ENCODE measurements at regions not wholly inside any gene's neighbourhood (a gene's known extent, or its start where the extent isn't known, plus 50 kb on each side); places are given as distances from the start of the nearest gene placed in this dataset.
"Not testable (repeated sequence)": the region's sequence is repeated elsewhere in the genome, so short reads cannot be mapped to it uniquely, and the experiment has no call there.

- no peak overlapping the region for H3K27ac ChIP-seq (ENCODE audit: low read length)
- H3K4me3 ChIP-seq (ENCODE audit: low read length): no peak overlapping the region
- DNase-seq (ENCODE audit: low read depth, low spot score): no peak
- H3K9me3 ChIP-seq (ENCODE audit: control insufficient read depth, insufficient read depth, low read length): no peaks in the 10 kb centered on the region
- H3K36me3 ChIP-seq (ENCODE audit: control insufficient read depth, insufficient read depth, low read length): no peaks in the 10 kb centered on the region
- no peaks in the 10 kb centered on the region for H3K27me3 ChIP-seq (ENCODE audit: control insufficient read depth, insufficient read depth, low read length)
- H3K4me1 ChIP-seq (ENCODE audit: control insufficient read depth, insufficient read depth, low read length): 0 out of 2 replicates have a peak, but pooled peaks cover 1% of the 10 kb centered on the region
- WGBS (ENCODE audit: insufficient coverage, insufficient read length): no CpG with 5 or more reads among the region's 3 CpGs
Observed at GRCh38 chr6:156593893-156594292, 183.3 kb upstream of the ARID1B start.

- Histone ChIP-seq H3K9me3 (ENCODE audit: control insufficient read depth, insufficient read depth, low read length) (no peaks in the 10 kb centered on the region), H3K4me1 (ENCODE audit: control insufficient read depth, insufficient read depth, low read length) (no peaks in the 10 kb centered on the region), H3K27ac (ENCODE audit: low read length) (no peak overlapping the region), H3K27me3 (ENCODE audit: control insufficient read depth, insufficient read depth, low read length) (no peaks in the 10 kb centered on the region), H3K4me3 (ENCODE audit: low read length) (no peak overlapping the region), H3K36me3 (ENCODE audit: control insufficient read depth, insufficient read depth, low read length) (no peaks in the 10 kb centered on the region)
- DNase-seq (ENCODE audit: low read depth, low spot score): no peak
- WGBS (ENCODE audit: insufficient coverage, insufficient read length): no CpG with 5 or more reads among the region's 1 CpG
Observed at GRCh38 chr6:156593127-156593526, 184.1 kb upstream of the ARID1B start.

- Histone ChIP-seq H3K27ac (ENCODE audit: low read length) (no peak overlapping the region), H3K4me3 (ENCODE audit: low read length) (no peak overlapping the region), H3K4me1 (ENCODE audit: control insufficient read depth, insufficient read depth, low read length) (no peaks in the 10 kb centered on the region), H3K27me3 (ENCODE audit: control insufficient read depth, insufficient read depth, low read length) (no peaks in the 10 kb centered on the region), H3K36me3 (ENCODE audit: control insufficient read depth, insufficient read depth, low read length) (no peaks in the 10 kb centered on the region), H3K9me3 (ENCODE audit: control insufficient read depth, insufficient read depth, low read length) (no peaks in the 10 kb centered on the region)
- WGBS (ENCODE audit: insufficient coverage, insufficient read length): no CpG with 5 or more reads among the region's 6 CpGs
- DNase-seq (ENCODE audit: low read depth, low spot score): no peak
Observed at GRCh38 chr6:156590482-156590881, 186.7 kb upstream of the ARID1B start.

- Histone ChIP-seq H3K27me3 (ENCODE audit: control insufficient read depth, insufficient read depth, low read length) (no peaks in the 10 kb centered on the region), H3K36me3 (ENCODE audit: control insufficient read depth, insufficient read depth, low read length) (no peaks in the 10 kb centered on the region), H3K9me3 (ENCODE audit: control insufficient read depth, insufficient read depth, low read length) (no peaks in the 10 kb centered on the region), H3K4me3 (ENCODE audit: low read length) (no peak overlapping the region), H3K27ac (ENCODE audit: low read length) (no peak overlapping the region), H3K4me1 (ENCODE audit: control insufficient read depth, insufficient read depth, low read length) (no peaks in the 10 kb centered on the region)
- no CpG with 5 or more reads among the region's 1 CpG for WGBS (ENCODE audit: insufficient coverage, insufficient read length)
- no peak for DNase-seq (ENCODE audit: low read depth, low spot score)
Observed at GRCh38 chr6:156589281-156589680, 187.9 kb upstream of the ARID1B start.

- H3K4me3 ChIP-seq (ENCODE audit: low read length): no peak overlapping the region
Observed at GRCh38 chr6:156587751-156588301, 189.4 kb upstream of the ARID1B start.

GRCh38 chr6:156587071-156587470, 190.1 kb upstream of the ARID1B start:
- H3K4me3 ChIP-seq (ENCODE audit: low read length): no peak overlapping the region
- no peak for DNase-seq (ENCODE audit: low read depth, low spot score)
- H3K27me3 ChIP-seq (ENCODE audit: control insufficient read depth, insufficient read depth, low read length): no peaks in the 10 kb centered on the region
- no peaks in the 10 kb centered on the region for H3K36me3 ChIP-seq (ENCODE audit: control insufficient read depth, insufficient read depth, low read length)
- no peak overlapping the region for H3K27ac ChIP-seq (ENCODE audit: low read length)
- no peaks in the 10 kb centered on the region for H3K4me1 ChIP-seq (ENCODE audit: control insufficient read depth, insufficient read depth, low read length)
- H3K9me3 ChIP-seq (ENCODE audit: control insufficient read depth, insufficient read depth, low read length): no peaks in the 10 kb centered on the region

More at GRCh38 chr6:156587751-156588301, 189.4 kb upstream of the ARID1B start:
- no peaks in the 10 kb centered on the region for H3K9me3 ChIP-seq (ENCODE audit: control insufficient read depth, insufficient read depth, low read length)
- H3K27me3 ChIP-seq (ENCODE audit: control insufficient read depth, insufficient read depth, low read length): no peaks in the 10 kb centered on the region
- no peaks in the 10 kb centered on the region for H3K4me1 ChIP-seq (ENCODE audit: control insufficient read depth, insufficient read depth, low read length)
- no peaks in the 10 kb centered on the region for H3K36me3 ChIP-seq (ENCODE audit: control insufficient read depth, insufficient read depth, low read length)
- no peak overlapping the region for H3K27ac ChIP-seq (ENCODE audit: low read length)
- no CpG with 5 or more reads among the region's 3 CpGs for WGBS (ENCODE audit: insufficient coverage, insufficient read length)
- DNase-seq (ENCODE audit: low read depth, low spot score): no peak

GRCh38 chr6:156585859-156586258, 191.3 kb upstream of the ARID1B start:
- WGBS (ENCODE audit: insufficient coverage, insufficient read length): no CpG with 5 or more reads among the region's 3 CpGs
- no peak for DNase-seq (ENCODE audit: low read depth, low spot score)
- Histone ChIP-seq H3K4me1 (ENCODE audit: control insufficient read depth, insufficient read depth, low read length) (no peaks in the 10 kb centered on the region), H3K9me3 (ENCODE audit: control insufficient read depth, insufficient read depth, low read length) (no peaks in the 10 kb centered on the region), H3K27ac (ENCODE audit: low read length) (no peak overlapping the region), H3K4me3 (ENCODE audit: low read length) (no peak overlapping the region), H3K36me3 (ENCODE audit: control insufficient read depth, insufficient read depth, low read length) (no peaks in the 10 kb centered on the region), H3K27me3 (ENCODE audit: control insufficient read depth, insufficient read depth, low read length) (no peaks in the 10 kb centered on the region)

- DNase-seq (ENCODE audit: low read depth, low spot score); H3K4me3 ChIP-seq (ENCODE audit: low read length); H3K27ac ChIP-seq (ENCODE audit: low read length); H3K9me3 ChIP-seq (ENCODE audit: control insufficient read depth, insufficient read depth, low read length); H3K27me3 ChIP-seq (ENCODE audit: control insufficient read depth, insufficient read depth, low read length); H3K4me1 ChIP-seq (ENCODE audit: control insufficient read depth, insufficient read depth, low read length); H3K36me3 ChIP-seq (ENCODE audit: control insufficient read depth, insufficient read depth, low read length): not testable (repeated sequence)
- WGBS (ENCODE audit: insufficient coverage, insufficient read length): no CpG with 5 or more reads among the region's 4 CpGs
Observed at GRCh38 chr6:156584121-156584520, 193.1 kb upstream of the ARID1B start.

GRCh38 chr6:156583083-156583482, 194.1 kb upstream of the ARID1B start:
- Histone ChIP-seq H3K4me3 (ENCODE audit: low read length) (no peak overlapping the region), H3K27ac (ENCODE audit: low read length) (no peak overlapping the region), H3K9me3 (ENCODE audit: control insufficient read depth, insufficient read depth, low read length) (no peaks in the 10 kb centered on the region), H3K4me1 (ENCODE audit: control insufficient read depth, insufficient read depth, low read length) (no peaks in the 10 kb centered on the region), H3K36me3 (ENCODE audit: control insufficient read depth, insufficient read depth, low read length) (no peaks in the 10 kb centered on the region), H3K27me3 (ENCODE audit: control insufficient read depth, insufficient read depth, low read length) (no peaks in the 10 kb centered on the region)
- WGBS (ENCODE audit: insufficient coverage, insufficient read length): no CpG with 5 or more reads among the region's 6 CpGs
- no peak for DNase-seq (ENCODE audit: low read depth, low spot score)

GRCh38 chr6:156582509-156582992, 194.6 kb upstream of the ARID1B start:
- H3K27me3 ChIP-seq (ENCODE audit: control insufficient read depth, insufficient read depth, low read length): no peaks in the 10 kb centered on the region
- no peak overlapping the region for H3K27ac ChIP-seq (ENCODE audit: low read length)
- no CpG with 5 or more reads among the region's 7 CpGs for WGBS (ENCODE audit: insufficient coverage, insufficient read length)
- H3K4me1 ChIP-seq (ENCODE audit: control insufficient read depth, insufficient read depth, low read length): no peaks in the 10 kb centered on the region
- no peaks in the 10 kb centered on the region for H3K9me3 ChIP-seq (ENCODE audit: control insufficient read depth, insufficient read depth, low read length)
- DNase-seq (ENCODE audit: low read depth, low spot score): no peak
- H3K4me3 ChIP-seq (ENCODE audit: low read length): no peak overlapping the region
- no peaks in the 10 kb centered on the region for H3K36me3 ChIP-seq (ENCODE audit: control insufficient read depth, insufficient read depth, low read length)

- no peak overlapping the region for H3K4me3 ChIP-seq (ENCODE audit: low read length)
Observed at GRCh38 chr6:156579564-156579963, 197.6 kb upstream of the ARID1B start.

More at GRCh38 chr6:156579564-156579963, 197.6 kb upstream of the ARID1B start:
- no peak overlapping the region for H3K27ac ChIP-seq (ENCODE audit: low read length)
- H3K4me1 ChIP-seq (ENCODE audit: control insufficient read depth, insufficient read depth, low read length): no peaks in the 10 kb centered on the region
- H3K36me3 ChIP-seq (ENCODE audit: control insufficient read depth, insufficient read depth, low read length): no peaks in the 10 kb centered on the region
- DNase-seq (ENCODE audit: low read depth, low spot score): no peak
- no peaks in the 10 kb centered on the region for H3K9me3 ChIP-seq (ENCODE audit: control insufficient read depth, insufficient read depth, low read length)
- no peaks in the 10 kb centered on the region for H3K27me3 ChIP-seq (ENCODE audit: control insufficient read depth, insufficient read depth, low read length)
